ENCODE measurements at regions not wholly inside any gene's neighbourhood (a gene's known extent, or its start where the extent isn't known, plus 50 kb on each side); places are given as distances from the start of the nearest gene placed in this dataset.

GRCh38 chr2:129248198-129248597 lies 731.3 kb upstream of the RAB6C start:
- H3K4me3 Mint-ChIP-seq = no peak overlapping the region
- H3K27me3 Mint-ChIP-seq = no peaks in the 10 kb centered on the region
- ATAC-seq (no peak), DNase-seq (no peak)
- H3K4me1 Mint-ChIP-seq = no peaks in the 10 kb centered on the region
- no peaks in the 10 kb centered on the region for H3K9me3 Mint-ChIP-seq (ENCODE audit: low read depth)
- CTCF ChIA-PET = no interaction called here
- H3K36me3 Mint-ChIP-seq = no peaks in the 10 kb centered on the region
- H3K27ac Mint-ChIP-seq = no peak overlapping the region

- ATAC-seq (no peak), DNase-seq (no peak)
- CTCF ChIA-PET = no interaction called here
- Mint-ChIP-seq H3K27me3 (no peaks in the 10 kb centered on the region), H3K36me3 (no peaks in the 10 kb centered on the region), H3K9me3 (ENCODE audit: low read depth) (peaks cover 10% of the 10 kb centered on the region), H3K4me3 (no peak overlapping the region), H3K4me1 (no peaks in the 10 kb centered on the region), H3K27ac (no peak overlapping the region)
These were observed 726.5 kb upstream of the RAB6C start for GRCh38 chr2:129252781-129253460.

GRCh38 chr2:129253461-129253812 lies 726.0 kb upstream of the RAB6C start:
- Mint-ChIP-seq H3K9me3 (ENCODE audit: low read depth) (peaks cover 13% of the 10 kb centered on the region), H3K27me3 (no peaks in the 10 kb centered on the region), H3K36me3 (no peaks in the 10 kb centered on the region), H3K4me3 (no peak overlapping the region), H3K27ac (no peak overlapping the region), H3K4me1 (no peaks in the 10 kb centered on the region)
- ATAC-seq (no peak), DNase-seq (no peak)
- CTCF ChIA-PET = no interaction called here

- Mint-ChIP-seq H3K4me1 (no peaks in the 10 kb centered on the region), H3K4me3 (no peak overlapping the region), H3K36me3 (no peaks in the 10 kb centered on the region), H3K9me3 (ENCODE audit: low read depth) (peaks cover 20% of the 10 kb centered on the region), H3K27ac (no peak overlapping the region), H3K27me3 (no peaks in the 10 kb centered on the region)
- no peak for DNase-seq
- CTCF ChIA-PET = no interaction called here
- ATAC-seq = no peak
These were observed 724.7 kb upstream of the RAB6C start for GRCh38 chr2:129254718-129255117.

DNA sequence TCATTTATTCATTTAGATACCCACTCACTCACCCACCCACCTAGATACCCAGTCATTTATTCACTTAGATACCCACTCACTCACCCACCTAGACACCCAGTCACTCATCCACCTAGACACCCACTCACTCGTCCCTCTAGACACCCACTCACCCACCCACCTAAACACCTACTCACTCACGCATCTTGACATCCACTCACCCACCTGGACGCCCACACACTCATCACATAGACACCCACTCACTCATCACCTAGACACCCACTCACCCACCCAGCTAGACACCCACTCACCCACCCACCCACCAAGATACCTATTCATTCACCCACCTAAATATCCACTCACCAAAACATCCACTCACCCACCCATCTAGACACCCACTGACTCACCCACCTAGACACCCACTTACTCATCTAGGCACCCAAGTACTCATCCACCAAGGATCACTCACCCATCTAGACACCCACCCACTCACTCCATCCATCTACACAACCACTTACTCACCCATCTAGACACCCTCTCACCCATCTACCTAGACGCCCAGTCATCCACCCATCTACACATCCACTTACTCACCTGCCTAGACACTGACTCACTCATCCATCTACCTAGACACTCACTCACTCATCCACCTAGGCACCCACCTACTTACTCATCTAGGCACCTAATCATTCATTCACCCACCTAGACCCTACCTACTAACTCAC lies 723.7 kb upstream of the RAB6C start:
- H3K36me3 Mint-ChIP-seq = no peaks in the 10 kb centered on the region
- CTCF ChIA-PET = no interaction called here
- peaks cover 20% of the 10 kb centered on the region for H3K9me3 Mint-ChIP-seq (ENCODE audit: low read depth)
- no peak overlapping the region for H3K27ac Mint-ChIP-seq
- ATAC-seq = no peak
- no peak for DNase-seq
- no peaks in the 10 kb centered on the region for H3K4me1 Mint-ChIP-seq
- no peaks in the 10 kb centered on the region for H3K27me3 Mint-ChIP-seq
- no peak overlapping the region for H3K4me3 Mint-ChIP-seq

DNA sequence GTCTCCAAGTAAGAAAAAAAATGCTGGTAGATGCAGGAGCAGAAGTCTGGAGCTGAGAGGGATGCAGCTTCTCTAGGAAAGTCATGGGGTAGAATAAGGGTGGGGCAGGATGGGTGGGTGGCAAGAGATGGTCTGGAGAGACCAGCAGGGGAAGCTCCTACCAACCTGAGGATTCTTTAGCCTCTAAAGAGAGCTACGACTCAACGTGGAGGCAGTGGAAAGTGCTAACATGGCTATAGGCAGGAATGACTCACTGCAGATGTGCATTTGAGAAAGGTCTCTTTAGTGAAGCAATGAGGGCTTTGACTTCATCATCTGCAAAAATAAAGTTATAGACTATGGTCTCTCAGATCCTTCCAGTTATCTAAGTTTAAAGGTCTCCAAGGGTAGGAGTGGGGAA lies 722.8 kb upstream of the RAB6C start:
- Mint-ChIP-seq H3K9me3 (ENCODE audit: low read depth) (peaks cover 20% of the 10 kb centered on the region), H3K4me3 (no peak overlapping the region), H3K36me3 (no peaks in the 10 kb centered on the region), H3K4me1 (no peaks in the 10 kb centered on the region), H3K27ac (no peak overlapping the region), H3K27me3 (no peaks in the 10 kb centered on the region)
- CTCF ChIA-PET = no interaction called here
- DNase-seq = no peak
- no peak for ATAC-seq

DNA sequence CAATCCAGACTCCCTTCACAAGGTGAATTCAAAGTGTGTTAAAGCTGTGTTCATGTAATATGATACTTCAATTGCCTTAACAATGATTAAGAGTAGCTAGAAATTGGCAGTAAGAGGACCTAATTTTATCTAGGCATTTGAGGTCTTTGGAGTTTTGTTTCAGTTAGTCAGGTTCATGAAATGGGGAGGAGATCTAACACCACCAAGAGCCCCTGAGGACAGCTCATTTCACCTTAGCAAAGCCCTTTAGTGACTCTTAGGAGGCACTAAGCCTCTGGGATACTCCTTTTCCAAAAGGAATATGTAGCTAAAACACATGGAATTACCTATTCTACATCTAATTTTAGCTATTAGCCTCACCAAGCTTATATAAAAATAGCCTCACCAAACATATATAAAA lies 716.5 kb upstream of the RAB6C start:
- no peak for DNase-seq
- no peak overlapping the region for H3K4me3 Mint-ChIP-seq
- H3K27me3 Mint-ChIP-seq = no peaks in the 10 kb centered on the region
- ATAC-seq = no peak
- no peak overlapping the region for H3K27ac Mint-ChIP-seq
- H3K36me3 Mint-ChIP-seq = no peaks in the 10 kb centered on the region
- CTCF ChIA-PET = no interaction called here
- peaks cover 9% of the 10 kb centered on the region for H3K9me3 Mint-ChIP-seq (ENCODE audit: low read depth)
- H3K4me1 Mint-ChIP-seq = no peaks in the 10 kb centered on the region

DNA sequence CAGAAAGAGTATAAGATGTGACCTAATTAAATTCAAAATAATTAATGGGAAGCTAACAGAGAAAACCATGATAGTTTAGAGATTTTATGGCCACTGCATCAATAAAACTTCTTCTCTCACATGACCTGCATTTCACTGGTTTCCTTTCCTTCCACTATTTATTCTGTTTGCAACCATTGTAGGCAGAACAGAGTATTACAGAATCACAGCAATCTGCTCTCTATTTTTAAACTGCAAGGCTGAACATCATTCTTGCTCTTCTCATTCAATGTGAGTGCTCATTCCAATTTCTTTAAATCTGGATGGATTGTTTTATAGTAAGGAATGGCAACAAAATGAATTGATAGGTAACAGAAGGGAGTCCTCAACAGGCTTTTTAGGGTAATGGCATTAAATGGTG lies 715.5 kb upstream of the RAB6C start:
- CTCF ChIA-PET = no interaction called here
- ATAC-seq = no peak

GRCh38 chr2:129267559-129267958 lies 711.9 kb upstream of the RAB6C start:
- Mint-ChIP-seq H3K9me3 (ENCODE audit: low read depth) (peaks cover 3% of the 10 kb centered on the region), H3K4me1 (no peaks in the 10 kb centered on the region), H3K27me3 (no peaks in the 10 kb centered on the region), H3K27ac (no peak overlapping the region), H3K36me3 (no peaks in the 10 kb centered on the region), H3K4me3 (no peak overlapping the region)
- ATAC-seq = no peak
- CTCF ChIA-PET = no interaction called here
- no peak for DNase-seq

More for the DNA sequence above, 715.5 kb upstream of the RAB6C start:
- H3K27ac Mint-ChIP-seq = no peak overlapping the region
- peaks cover 5% of the 10 kb centered on the region for H3K9me3 Mint-ChIP-seq (ENCODE audit: low read depth)
- DNase-seq = no peak
- H3K4me3 Mint-ChIP-seq = no peak overlapping the region
- H3K36me3 Mint-ChIP-seq = no peaks in the 10 kb centered on the region
- no peaks in the 10 kb centered on the region for H3K27me3 Mint-ChIP-seq
- no peaks in the 10 kb centered on the region for H3K4me1 Mint-ChIP-seq

GRCh38 chr2:129273266-129274037 lies 706.0 kb upstream of the RAB6C start:
- peaks cover 3% of the 10 kb centered on the region for H3K9me3 Mint-ChIP-seq (ENCODE audit: low read depth)
- H3K36me3 Mint-ChIP-seq = no peaks in the 10 kb centered on the region
- no peaks in the 10 kb centered on the region for H3K4me1 Mint-ChIP-seq
- DNase-seq (no peak), ATAC-seq (no peak)
- CTCF ChIA-PET = no interaction called here
- H3K27me3 Mint-ChIP-seq = no peaks in the 10 kb centered on the region
- no peak overlapping the region for H3K27ac Mint-ChIP-seq
- H3K4me3 Mint-ChIP-seq = no peak overlapping the region

DNA sequence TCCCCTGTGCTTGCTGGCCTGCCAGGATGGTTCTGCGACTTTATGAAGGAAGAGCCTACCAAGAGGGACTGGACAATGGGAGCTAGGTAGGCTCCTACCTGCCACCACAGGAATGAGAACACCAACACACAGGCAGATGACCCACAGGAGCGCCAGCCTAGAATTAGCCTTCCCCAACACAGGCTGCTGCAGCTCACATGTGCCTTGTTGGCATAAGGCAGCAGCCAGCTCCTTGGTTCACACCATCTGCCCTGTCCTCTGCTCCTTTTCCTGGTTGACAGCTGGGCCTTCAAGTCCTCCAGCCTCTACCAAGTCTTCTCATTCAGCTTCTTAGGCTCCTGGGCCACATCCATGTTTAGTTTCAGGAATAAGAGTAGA lies 705.4 kb upstream of the RAB6C start:
- DNase-seq (no peak), ATAC-seq (no peak)
- Mint-ChIP-seq H3K36me3 (no peaks in the 10 kb centered on the region), H3K4me1 (no peaks in the 10 kb centered on the region), H3K27ac (no peak overlapping the region), H3K27me3 (no peaks in the 10 kb centered on the region), H3K9me3 (ENCODE audit: low read depth) (peaks cover 3% of the 10 kb centered on the region), H3K4me3 (no peak overlapping the region)
- CTCF ChIA-PET = no interaction called here

GRCh38 chr2:129274918-129275317 lies 704.5 kb upstream of the RAB6C start:
- H3K4me3 Mint-ChIP-seq = no peak overlapping the region
- peaks cover 3% of the 10 kb centered on the region for H3K9me3 Mint-ChIP-seq (ENCODE audit: low read depth)
- DNase-seq = no peak
- ATAC-seq = no peak
- H3K27ac Mint-ChIP-seq = no peak overlapping the region
- no peaks in the 10 kb centered on the region for H3K27me3 Mint-ChIP-seq
- H3K36me3 Mint-ChIP-seq = no peaks in the 10 kb centered on the region
- CTCF ChIA-PET = no interaction called here
- no peaks in the 10 kb centered on the region for H3K4me1 Mint-ChIP-seq

DNA sequence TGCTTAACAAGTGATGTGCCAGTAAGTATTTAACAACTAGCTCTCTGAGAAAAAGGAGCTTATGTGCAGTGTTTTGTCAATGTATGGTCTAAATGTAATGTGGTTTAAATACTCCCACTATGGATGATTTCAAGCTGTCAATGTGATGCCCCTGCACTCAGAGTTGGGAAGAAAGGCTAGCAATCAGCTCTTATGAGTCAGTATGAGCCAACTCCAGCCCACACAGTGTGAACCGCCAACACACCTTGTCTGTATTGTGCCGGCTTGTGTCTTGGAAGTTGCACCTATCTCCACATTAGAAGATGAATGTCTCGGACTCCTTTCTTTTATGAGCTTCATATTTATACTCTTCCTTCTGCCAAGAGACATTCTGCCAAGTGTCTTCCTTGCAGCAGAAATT lies 703.8 kb upstream of the RAB6C start:
- Mint-ChIP-seq H3K4me3 (no peak overlapping the region), H3K36me3 (no peaks in the 10 kb centered on the region), H3K9me3 (ENCODE audit: low read depth) (no peaks in the 10 kb centered on the region), H3K4me1 (no peaks in the 10 kb centered on the region), H3K27me3 (no peaks in the 10 kb centered on the region), H3K27ac (no peak overlapping the region)
- DNase-seq = no peak
- no peak for ATAC-seq
- CTCF ChIA-PET = no interaction called here

DNA sequence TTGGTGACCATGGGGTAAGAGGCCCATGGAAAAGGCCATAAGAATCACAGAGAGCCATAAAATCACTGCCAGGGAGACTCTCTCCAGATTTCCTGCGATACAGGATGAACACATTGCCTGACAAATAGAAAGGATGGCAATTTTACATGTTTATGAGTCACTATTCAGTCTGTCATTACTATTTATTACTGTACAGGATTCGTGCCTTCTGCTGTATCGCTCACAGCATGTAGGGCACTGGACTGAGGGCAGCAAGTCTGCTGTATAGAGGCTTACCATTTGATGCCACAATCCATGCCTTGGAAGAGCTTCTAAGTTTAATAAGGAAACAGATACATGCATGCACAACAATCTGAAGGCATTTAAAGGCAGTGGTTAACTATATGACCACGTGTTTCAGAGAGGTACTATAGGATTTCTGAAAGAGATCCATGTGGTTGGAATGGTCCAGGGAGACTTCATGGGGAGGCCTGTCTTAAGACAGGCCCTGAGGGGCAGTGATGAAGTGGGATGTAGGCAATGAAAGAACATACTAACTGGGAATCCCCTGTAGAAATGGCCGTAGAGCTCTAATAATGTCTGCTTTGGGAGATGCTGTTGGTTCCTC lies 702.4 kb upstream of the RAB6C start:
- Mint-ChIP-seq H3K4me3 (no peak overlapping the region), H3K9me3 (ENCODE audit: low read depth) (no peaks in the 10 kb centered on the region), H3K27ac (no peak overlapping the region), H3K4me1 (no peaks in the 10 kb centered on the region), H3K36me3 (no peaks in the 10 kb centered on the region), H3K27me3 (no peaks in the 10 kb centered on the region)
- ATAC-seq = no peak
- DNase-seq = no peak
- CTCF ChIA-PET = no interaction called here

Measured in activated CD8-positive, alpha-beta memory T cell treated with anti-CD3 and anti-CD28 coated beads, Interleukin-2, amount 10 ng/mL, durations not matched to agents 7 days and 5 days (primary cell).